ENCODE measurements at regions not wholly inside any gene's neighbourhood (a gene's known extent, or its start where the extent isn't known, plus 50 kb on each side); places are given as distances from the start of the nearest gene placed in this dataset.
"Not testable (repeated sequence)": the region's sequence is repeated elsewhere in the genome, so short reads cannot be mapped to it uniquely, and the experiment has no call there.

DNA sequence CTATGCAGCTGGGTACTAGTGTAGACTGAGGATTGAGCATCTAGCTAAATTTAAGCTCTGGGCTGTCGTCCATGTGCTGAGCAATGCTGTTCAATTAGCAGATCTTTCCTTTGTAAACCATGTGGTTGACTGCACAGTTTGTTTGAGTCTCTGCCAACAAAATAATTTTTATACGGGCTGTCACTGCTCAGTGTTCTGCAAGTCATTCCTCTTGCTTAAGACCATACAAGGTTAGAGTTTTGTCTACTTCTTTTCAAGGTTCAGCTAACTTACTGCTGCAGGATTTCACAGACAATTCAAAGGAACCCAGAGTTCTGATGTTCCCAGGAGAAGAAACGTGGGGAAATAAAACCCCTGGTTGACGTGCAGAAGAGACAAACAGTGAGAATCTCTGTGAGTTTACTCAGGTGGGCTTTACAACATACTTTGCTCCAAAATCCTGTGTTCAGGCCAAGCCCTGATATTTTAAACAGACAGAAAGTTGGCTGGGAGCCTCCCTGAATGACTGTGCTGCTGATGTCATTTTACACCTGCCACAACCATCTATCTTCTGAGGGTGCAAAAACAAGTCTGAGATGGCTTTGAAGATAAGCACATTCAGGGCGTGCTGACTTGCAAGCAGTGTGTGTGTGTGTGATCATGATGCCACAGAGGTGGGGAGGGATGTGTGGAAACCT, 177.1 kb upstream of the SVIL start:
- TF ChIP-seq, protein P1, sequence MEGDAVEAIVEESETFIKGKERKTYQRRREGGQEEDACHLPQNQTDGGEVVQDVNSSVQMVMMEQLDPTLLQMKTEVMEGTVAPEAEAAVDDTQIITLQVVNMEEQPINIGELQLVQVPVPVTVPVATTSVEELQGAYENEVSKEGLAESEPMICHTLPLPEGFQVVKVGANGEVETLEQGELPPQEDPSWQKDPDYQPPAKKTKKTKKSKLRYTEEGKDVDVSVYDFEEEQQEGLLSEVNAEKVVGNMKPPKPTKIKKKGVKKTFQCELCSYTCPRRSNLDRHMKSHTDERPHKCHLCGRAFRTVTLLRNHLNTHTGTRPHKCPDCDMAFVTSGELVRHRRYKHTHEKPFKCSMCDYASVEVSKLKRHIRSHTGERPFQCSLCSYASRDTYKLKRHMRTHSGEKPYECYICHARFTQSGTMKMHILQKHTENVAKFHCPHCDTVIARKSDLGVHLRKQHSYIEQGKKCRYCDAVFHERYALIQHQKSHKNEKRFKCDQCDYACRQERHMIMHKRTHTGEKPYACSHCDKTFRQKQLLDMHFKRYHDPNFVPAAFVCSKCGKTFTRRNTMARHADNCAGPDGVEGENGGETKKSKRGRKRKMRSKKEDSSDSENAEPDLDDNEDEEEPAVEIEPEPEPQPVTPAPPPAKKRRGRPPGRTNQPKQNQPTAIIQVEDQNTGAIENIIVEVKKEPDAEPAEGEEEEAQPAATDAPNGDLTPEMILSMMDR (IDR thresholded peaks at IDR 0.05; ENCODE audit: insufficient read depth, low read length) = no peak
- peak; percentile 98 for DNase-seq (ENCODE audit: low read depth)
- no peak overlapping the region for H3K4me3 ChIP-seq (ENCODE audit: low read depth, low read length)

DNA sequence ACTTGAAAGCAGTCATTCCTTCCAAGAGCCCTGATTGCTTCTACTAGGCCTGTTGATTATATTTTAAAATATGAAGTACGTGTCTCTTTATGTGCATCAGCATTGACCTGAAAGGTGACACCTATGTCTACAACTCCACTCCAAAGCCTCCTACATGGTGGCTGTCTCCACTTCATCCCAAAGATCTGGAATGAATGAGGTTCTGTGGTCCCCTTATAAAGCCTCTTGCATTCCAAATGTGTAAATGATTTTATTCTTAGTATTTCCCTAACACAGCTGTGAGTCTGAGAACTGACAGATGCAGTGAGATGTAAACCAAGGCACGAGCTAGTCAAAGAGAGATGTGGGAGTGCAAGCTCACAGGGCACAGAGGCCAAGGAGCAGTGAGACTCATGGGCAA, 176.0 kb upstream of the SVIL start:
- TF ChIP-seq, protein P1 (IDR thresholded peaks at IDR 0.05; ENCODE audit: insufficient read depth, low read length) = no peak
- DNase-seq (ENCODE audit: low read depth) = no peak
- H3K4me3 ChIP-seq (ENCODE audit: low read depth, low read length) = no peak overlapping the region

- not testable (repeated sequence) for H3K4me3 ChIP-seq (ENCODE audit: low read depth, low read length); DNase-seq (ENCODE audit: low read depth)
Measured at GRCh38 chr10:29810231-29810630, 175.5 kb upstream of the SVIL start.

GRCh38 chr10:29809383-29809782, 174.6 kb upstream of the SVIL start:
- no peak for DNase-seq (ENCODE audit: low read depth)
- H3K4me3 ChIP-seq (ENCODE audit: low read depth, low read length) = no peak overlapping the region
- TF ChIP-seq, protein P1 (IDR thresholded peaks at IDR 0.05; ENCODE audit: insufficient read depth, low read length) = no peak

GRCh38 chr10:29807163-29807806, 172.5 kb upstream of the SVIL start:
- TF ChIP-seq, protein P1 (IDR thresholded peaks at IDR 0.05; ENCODE audit: insufficient read depth, low read length) = no peak
- no peak overlapping the region for H3K4me3 ChIP-seq (ENCODE audit: low read depth, low read length)
- peak; percentile 87 for DNase-seq (ENCODE audit: low read depth)

- no peak for DNase-seq (ENCODE audit: low read depth)
- TF ChIP-seq, protein P1 (IDR thresholded peaks at IDR 0.05; ENCODE audit: insufficient read depth, low read length) = no peak
- H3K4me3 ChIP-seq (ENCODE audit: low read depth, low read length) = no peak overlapping the region
Measured at GRCh38 chr10:29806350-29806788, 171.6 kb upstream of the SVIL start.

DNA sequence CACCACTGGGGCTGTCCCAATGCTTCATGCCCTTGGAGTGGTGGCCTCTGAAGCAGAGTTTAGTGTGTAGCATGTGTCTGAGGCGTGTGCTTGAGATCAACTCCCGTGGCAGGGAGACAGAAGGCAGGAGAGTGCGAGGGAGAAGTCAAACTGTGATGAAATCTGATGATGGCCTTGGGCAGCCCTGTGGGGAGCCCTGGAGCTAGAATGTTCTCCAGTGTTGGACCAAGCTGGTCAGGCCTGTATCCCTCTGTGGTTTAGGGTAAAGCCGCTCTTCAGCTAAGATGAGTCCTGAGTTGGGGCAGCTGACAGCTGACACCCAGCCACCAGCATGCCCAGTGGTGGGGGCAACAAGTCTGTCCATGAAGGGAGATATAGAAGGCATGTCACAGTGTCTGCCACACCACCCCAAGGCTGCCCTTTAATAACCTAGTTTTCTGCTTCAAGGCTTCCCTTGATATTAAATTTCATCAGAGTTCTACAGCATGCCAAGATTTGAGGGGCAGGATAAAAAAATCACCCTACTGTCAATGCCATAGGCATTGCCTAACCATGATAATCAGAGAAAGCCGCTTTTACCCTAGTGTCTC, 170.5 kb upstream of the SVIL start:
- no peak overlapping the region for H3K4me3 ChIP-seq (ENCODE audit: low read depth, low read length)
- no peak for DNase-seq (ENCODE audit: low read depth)
- TF ChIP-seq, protein P1 (IDR thresholded peaks at IDR 0.05; ENCODE audit: insufficient read depth, low read length) = no peak
